Peyer's patch (tissue), 4 donors: ENCODE measurements at regions not wholly inside any gene's neighbourhood (a gene's known extent, or its start where the extent isn't known, plus 50 kb on each side); places are given as distances from the start of the nearest gene placed in this dataset.

ENCODE experiments used
- POLR2A ChIP-seq, 2 donors: fragments of 450-650 bp; IDR thresholded peaks; one replicate each; pipeline ENCODE4 v1.5.1; 2017; ENCODE audit warnings: antibody characterized with exemption in 2 of 2, mild to moderate bottlenecking in 2 of 2, moderate library complexity in 2 of 2
- TF ChIP-seq, protein P1 (sequence below), 6 experiments: fragments of 450-650 bp in 4 of 6; fragments of 200-600 bp in 2 of 6; sonication (generic) in 1 of 6; IDR thresholded peaks; one replicate each; pipeline ENCODE4 v1.5.1; 2017 to 2019; ENCODE audit warnings: antibody characterized with exemption in 6 of 6, mild to moderate bottlenecking in 3 of 6, moderate library complexity in 1 of 6

DNA sequence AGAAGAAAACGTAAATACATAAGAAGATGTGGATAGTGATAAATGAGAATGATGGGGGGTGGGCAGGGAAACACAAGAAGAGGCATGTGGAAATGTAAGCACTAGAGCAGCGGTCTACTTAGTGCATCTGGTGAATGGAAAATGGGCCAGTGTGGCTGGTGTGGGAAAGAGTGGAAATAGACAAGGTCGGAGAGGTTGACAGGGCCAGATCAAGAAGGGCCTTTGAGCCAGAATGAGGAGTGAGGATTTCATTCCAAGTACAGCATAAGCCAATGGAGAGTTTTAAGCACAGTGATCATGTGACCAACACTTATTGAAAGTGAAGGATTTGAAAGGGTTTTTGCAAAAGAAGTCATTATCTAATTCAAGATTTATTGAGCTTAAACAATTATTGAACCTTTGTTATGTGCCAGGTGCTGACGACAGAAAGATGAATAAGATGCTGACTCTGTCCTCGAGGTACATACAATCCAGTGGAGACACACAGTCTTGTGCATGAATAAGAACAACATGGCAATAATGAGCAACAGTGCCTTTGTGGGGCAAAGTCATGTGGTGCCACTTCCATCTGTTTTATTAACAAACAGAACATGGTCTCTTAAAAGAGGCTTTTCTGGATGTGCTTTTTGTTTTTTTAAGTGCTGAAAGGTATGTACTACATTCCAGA, 124.1 kb downstream of the MFSD1 start:
- TF ChIP-seq, protein P1, sequence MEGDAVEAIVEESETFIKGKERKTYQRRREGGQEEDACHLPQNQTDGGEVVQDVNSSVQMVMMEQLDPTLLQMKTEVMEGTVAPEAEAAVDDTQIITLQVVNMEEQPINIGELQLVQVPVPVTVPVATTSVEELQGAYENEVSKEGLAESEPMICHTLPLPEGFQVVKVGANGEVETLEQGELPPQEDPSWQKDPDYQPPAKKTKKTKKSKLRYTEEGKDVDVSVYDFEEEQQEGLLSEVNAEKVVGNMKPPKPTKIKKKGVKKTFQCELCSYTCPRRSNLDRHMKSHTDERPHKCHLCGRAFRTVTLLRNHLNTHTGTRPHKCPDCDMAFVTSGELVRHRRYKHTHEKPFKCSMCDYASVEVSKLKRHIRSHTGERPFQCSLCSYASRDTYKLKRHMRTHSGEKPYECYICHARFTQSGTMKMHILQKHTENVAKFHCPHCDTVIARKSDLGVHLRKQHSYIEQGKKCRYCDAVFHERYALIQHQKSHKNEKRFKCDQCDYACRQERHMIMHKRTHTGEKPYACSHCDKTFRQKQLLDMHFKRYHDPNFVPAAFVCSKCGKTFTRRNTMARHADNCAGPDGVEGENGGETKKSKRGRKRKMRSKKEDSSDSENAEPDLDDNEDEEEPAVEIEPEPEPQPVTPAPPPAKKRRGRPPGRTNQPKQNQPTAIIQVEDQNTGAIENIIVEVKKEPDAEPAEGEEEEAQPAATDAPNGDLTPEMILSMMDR (IDR thresholded peaks at IDR 0.05) = no peak
- TF ChIP-seq POLR2A (IDR thresholded peaks at IDR 0.05) = no peak
